OCI-LY7 (cell line): ENCODE measurements at regions not wholly inside any gene's neighbourhood (a gene's known extent, or its start where the extent isn't known, plus 50 kb on each side); places are given as distances from the start of the nearest gene placed in this dataset.

ENCODE experiments used
- BruUV-seq: library from RNA; stranded (reverse); fragments of 400-500 nt; replicated peaks from 2 replicates; lab custom pipeline; 2021; lab: Mats Ljungman, UMichigan
- CTCF ChIA-PET: fragments of 300-600 bp; sonication (Branson Sonifier 250); formaldehyde crosslinking; loops from one replicate; lab custom pipeline; 2022; ENCODE audit warnings: antibody characterized with exemption; ENCODE audit not compliant: unreplicated experiment; lab: Charles Lee
- POLR2A ChIA-PET: fragments of 300-600 bp; sonication (Branson Sonifier 250); formaldehyde crosslinking; loops from one replicate; lab custom pipeline; 2022; ENCODE audit warnings: antibody characterized with exemption; lab: Charles Lee
- DNase-seq: peaks from one replicate; pipeline ENCODE4 v3.0.0-alpha.2; 2015; ENCODE audit warnings: low spot score
- H2AFZ ChIP-seq: fragments of 200-600 bp; sonication (generic), shearing (Covaris generic); 2 replicates; pipeline ENCODE4 v1.6.1; 2014; ENCODE audit warnings: mild to moderate bottlenecking, antibody characterized with exemption, low read length, moderate library complexity
- H3K27ac ChIP-seq: fragments of 200-600 bp; sonication (generic); 2 replicates; pipeline ENCODE4 v1.5.1; 2014; ENCODE audit warnings: mixed run types, low read depth, mild to moderate bottlenecking, moderate library complexity, low read length, inconsistent platforms; ENCODE audit not compliant: poor library complexity, severe bottlenecking
- H3K36me3 ChIP-seq: fragments of 200-600 bp; sonication (generic); 2 replicates; pipeline ENCODE4 v1.6.1; 2014; ENCODE audit warnings: mild to moderate bottlenecking, antibody characterized with exemption, low read length, moderate library complexity, mixed read lengths; ENCODE audit not compliant: insufficient read depth
- H3K4me1 ChIP-seq: fragments of 200-600 bp; sonication (generic); 2 replicates; pipeline ENCODE4 v1.5.1; 2014; ENCODE audit warnings: mild to moderate bottlenecking, low read length; ENCODE audit not compliant: insufficient read depth, poor library complexity, severe bottlenecking
- H3K4me2 ChIP-seq: fragments of 200-600 bp; sonication (generic); 2 replicates; pipeline ENCODE4 v1.6.1; 2014; ENCODE audit warnings: mild to moderate bottlenecking, low read length
- H3K4me3 ChIP-seq: fragments of 200-600 bp; sonication (generic); 2 replicates; pipeline ENCODE4 v1.5.1; 2014; ENCODE audit warnings: mild to moderate bottlenecking, low read depth, low read length; ENCODE audit not compliant: poor library complexity, severe bottlenecking
- H3K79me2 ChIP-seq: fragments of 200-600 bp; sonication (generic); 2 replicates; pipeline ENCODE4 v1.6.1; 2016; ENCODE audit warnings: low read depth, mild to moderate bottlenecking, low read length, moderate library complexity, mixed read lengths; ENCODE audit not compliant: insufficient read depth
- H3K9me2 ChIP-seq: fragments of 200-600 bp; sonication (generic); 2 replicates; pipeline ENCODE4 v1.6.1; 2016; ENCODE audit warnings: mild to moderate bottlenecking, low read length, mixed read lengths; ENCODE audit not compliant: insufficient read depth
- H3K9me3 ChIP-seq: fragments of 200-600 bp; sonication (generic); 2 replicates; pipeline ENCODE4 v1.6.1; 2014; ENCODE audit warnings: mild to moderate bottlenecking, mixed run types, low read length, mixed read lengths
- H4K20me1 ChIP-seq: fragments of 200-600 bp; sonication (generic); 2 replicates; pipeline ENCODE4 v1.6.1; 2014; ENCODE audit warnings: mild to moderate bottlenecking, antibody characterized with exemption, low read length, moderate library complexity, mixed read lengths; ENCODE audit not compliant: insufficient read depth
- CTCF ChIP-seq: fragments of 200-600 bp; sonication (generic); conservative IDR thresholded peaks from 2 replicates; pipeline ENCODE4 v1.5.1; 2014; ENCODE audit warnings: mild to moderate bottlenecking, antibody characterized with exemption, low read length, moderate library complexity, mixed read lengths
- EZH2phosphoT487 ChIP-seq: fragments of 200-600 bp; sonication (generic); IDR thresholded peaks from 2 replicates; pipeline ENCODE4 v1.6.1; 2018; ENCODE audit warnings: low read depth, borderline replicate concordance, mild to moderate bottlenecking, mixed run types, antibody characterized with exemption, low read length, moderate library complexity, mixed read lengths
- intact Hi-C: fragments of 100-400 bp; cut with micrococcal nuclease; formaldehyde crosslinking; loops from one replicate; pipeline ENCODE4 v1.10.0; 2022; ENCODE audit not compliant: unreplicated experiment

GRCh38 chr6:148090326-148090725 is 252.3 kb upstream of the SASH1 start:
- Histone ChIP-seq H2AFZ (no peak overlapping the region), H3K4me2 (no peak overlapping the region), H3K79me2 (no peaks in the 10 kb centered on the region), H3K9me3 (0 out of 2 replicates have a peak, but pooled peaks cover 5% of the 10 kb centered on the region), H3K9me2 (no peaks in the 10 kb centered on the region), H3K27ac (no peak overlapping the region), H3K4me1 (no peaks in the 10 kb centered on the region), H3K4me3 (no peak overlapping the region), H4K20me1 (no peaks in the 10 kb centered on the region), H3K36me3 (no peaks in the 10 kb centered on the region)
- CTCF ChIA-PET = no interaction called here
- intact Hi-C loops = no loop called here
- no peak for TF ChIP-seq EZH2phosphoT487
- TF ChIP-seq CTCF = no peak
- no peak for DNase-seq
- BruUV-seq = no TSS peak
- POLR2A ChIA-PET = no interaction called here

GRCh38 chr6:148091394-148091793 is 251.2 kb upstream of the SASH1 start:
- no peaks in the 10 kb centered on the region for H3K79me2 ChIP-seq
- intact Hi-C loops = no loop called here
- DNase-seq = no peak
- no peak overlapping the region for H3K4me2 ChIP-seq
- H2AFZ ChIP-seq = no peak overlapping the region
- no peak overlapping the region for H3K4me3 ChIP-seq
- TF ChIP-seq EZH2phosphoT487 (no peak), CTCF (no peak)
- H3K36me3 ChIP-seq = no peaks in the 10 kb centered on the region
- ChIA-PET POLR2A (interaction anchor here (0.6 to 1.2 kb wide), 4 partner anchors 9 to 1169 kb away, joined by 3 read pairs; no protein-coding TSS in a partner anchor), CTCF (no interaction called here)
- H4K20me1 ChIP-seq = no peaks in the 10 kb centered on the region
- BruUV-seq = no TSS peak
- H3K9me3 ChIP-seq = 0 out of 2 replicates have a peak, but pooled peaks cover 5% of the 10 kb centered on the region
- H3K4me1 ChIP-seq = no peaks in the 10 kb centered on the region
- no peaks in the 10 kb centered on the region for H3K9me2 ChIP-seq
- H3K27ac ChIP-seq = no peak overlapping the region

- CTCF ChIA-PET = no interaction called here
These were observed 239.2 kb upstream of the SASH1 start for GRCh38 chr6:148103436-148103835.

More at GRCh38 chr6:148103436-148103835, 239.2 kb upstream of the SASH1 start:
- Histone ChIP-seq H3K79me2 (no peaks in the 10 kb centered on the region), H3K27ac (no peak overlapping the region), H3K9me3 (no peaks in the 10 kb centered on the region), H3K4me1 (no peaks in the 10 kb centered on the region), H4K20me1 (no peaks in the 10 kb centered on the region), H2AFZ (no peak overlapping the region), H3K9me2 (no peaks in the 10 kb centered on the region), H3K4me2 (no peak overlapping the region), H3K4me3 (no peak overlapping the region), H3K36me3 (no peaks in the 10 kb centered on the region)
- no peak for DNase-seq
- intact Hi-C loops = no loop called here
- POLR2A ChIA-PET = no interaction called here
- no TSS peak for BruUV-seq
- no peak for TF ChIP-seq EZH2phosphoT487
- no peak for TF ChIP-seq CTCF
